ENCODE measurements at regions not wholly inside any gene's neighbourhood (a gene's known extent, or its start where the extent isn't known, plus 50 kb on each side); places are given as distances from the start of the nearest gene placed in this dataset.

GRCh38 chr11:115761348-115761747, 257.1 kb upstream of the CADM1 start:
- TF ChIP-seq POLR2AphosphoS5 (IDR thresholded peaks at IDR 0.05) (no peak), CTCF (IDR thresholded peaks at IDR 0.05) (no peak)

All from suprapubic skin (tissue), 3 donors.